HEK293 (cell line): ENCODE measurements at regions not wholly inside any gene's neighbourhood (a gene's known extent, or its start where the extent isn't known, plus 50 kb on each side); places are given as distances from the start of the nearest gene placed in this dataset.

Source experiments
- CTCF ChIA-PET: fragments of 350-600 bp; formaldehyde crosslinking; extraction: SDS; loops from one replicate; lab custom pipeline; 2021; ENCODE audit warnings: antibody characterized with exemption; lab: Yijun Ruan, JAX
- POLR2A ChIA-PET: fragments of 300-600 bp; formaldehyde crosslinking; extraction: SDS; loops from one replicate; lab custom pipeline; 2020; ENCODE audit warnings: antibody characterized with exemption, inconsistent platforms; lab: Yijun Ruan, JAX
- H3K27ac ChIP-seq: fragments of 200-500 bp; sonication (Bioruptor generic); 2 replicates; pipeline ENCODE4 v1.5.1; 2014; ENCODE audit warnings: low read depth, low read length, control low read depth, inconsistent platforms; ENCODE audit errors: extremely low read depth
- H3K36me3 ChIP-seq, 2 experiments: fragments of 200-500 bp in 1 of 2; sonication (Bioruptor generic) in 1 of 2; 1 replicate in 1 of 2; 2 replicates in 1 of 2; pipeline ENCODE4 v1.5.1; 2014 to 2017; ENCODE audit warnings: inconsistent platforms in 2 of 2, low read length in 2 of 2; ENCODE audit not compliant: control insufficient read depth in 2 of 2, insufficient read depth in 1 of 2
- H3K4me1 ChIP-seq: fragments of 200-500 bp; sonication (Bioruptor generic); 2 replicates; pipeline ENCODE4 v1.5.1; 2014; ENCODE audit warnings: mild to moderate bottlenecking, low read length, inconsistent platforms; ENCODE audit not compliant: control insufficient read depth, insufficient read depth
- H3K4me3 ChIP-seq: 2 replicates; pipeline ENCODE4 v1.5.1; 2011; ENCODE audit warnings: low read depth, mild to moderate bottlenecking, control low read depth, low read length, moderate library complexity
- H3K9me3 ChIP-seq: fragments of 200-500 bp; sonication (Bioruptor generic); 2 replicates; pipeline ENCODE4 v1.5.1; 2014; ENCODE audit warnings: low read depth, low read length, inconsistent platforms; ENCODE audit not compliant: control insufficient read depth, insufficient read depth
- BCL11B ChIP-seq: fragments of 450-650 bp; formaldehyde crosslinking; IDR thresholded peaks from 2 replicates; pipeline ENCODE4 v1.5.1; 2016; ENCODE audit warnings: low read depth, missing biosample characterization, missing genetic modification characterization
- GFI1B ChIP-seq: fragments of 450-650 bp; formaldehyde crosslinking; IDR thresholded peaks from 2 replicates; pipeline ENCODE4 v1.5.1; 2016; ENCODE audit warnings: missing biosample characterization, missing genetic modification characterization
- GLIS1 ChIP-seq: fragments of 450-650 bp; formaldehyde crosslinking; IDR thresholded peaks from 2 replicates; pipeline ENCODE4 v1.5.1; 2016; ENCODE audit warnings: missing biosample characterization, missing genetic modification characterization
- KLF10 ChIP-seq: fragments of 450-650 bp; IDR thresholded peaks from 2 replicates; pipeline ENCODE4 v1.5.1; 2018; ENCODE audit warnings: missing biosample characterization, mild to moderate bottlenecking, missing genetic modification characterization
- MYNN ChIP-seq: fragments of 450-650 bp; formaldehyde crosslinking; IDR thresholded peaks from 2 replicates; pipeline ENCODE4 v1.5.1; 2016; ENCODE audit warnings: missing biosample characterization, missing genetic modification characterization, borderline replicate concordance
- SP7 ChIP-seq: fragments of 450-650 bp; formaldehyde crosslinking; IDR thresholded peaks from 2 replicates; pipeline ENCODE4 v1.5.1; 2016; ENCODE audit warnings: missing biosample characterization, missing genetic modification characterization
- TRIM28 ChIP-seq: IDR thresholded peaks from 2 replicates; pipeline ENCODE4 v1.6.1; 2011; ENCODE audit warnings: low read length, control low read depth, borderline replicate concordance
- ZBTB21 ChIP-seq: fragments of 450-650 bp; formaldehyde crosslinking; IDR thresholded peaks from 2 replicates; pipeline ENCODE4 v1.5.1; 2017; ENCODE audit warnings: missing biosample characterization, missing genetic modification characterization
- ZNF114 ChIP-seq: fragments of 450-650 bp; formaldehyde crosslinking; IDR thresholded peaks from 2 replicates; pipeline ENCODE4 v1.5.0; 2017; ENCODE audit warnings: missing biosample characterization, missing genetic modification characterization
- ZNF16 ChIP-seq: fragments of 450-650 bp; formaldehyde crosslinking; IDR thresholded peaks from 2 replicates; pipeline ENCODE4 v1.5.1; 2016; ENCODE audit warnings: low read depth, missing biosample characterization, missing genetic modification characterization
- ZNF174 ChIP-seq: fragments of 450-650 bp; formaldehyde crosslinking; IDR thresholded peaks from 2 replicates; pipeline ENCODE4 v1.5.0; 2017; ENCODE audit warnings: missing biosample characterization, mild to moderate bottlenecking, missing genetic modification characterization
- ZNF202 ChIP-seq: fragments of 450-650 bp; formaldehyde crosslinking; IDR thresholded peaks from 2 replicates; pipeline ENCODE4 v1.5.1; 2016; ENCODE audit warnings: missing biosample characterization, missing genetic modification characterization, borderline replicate concordance
- ZNF23 ChIP-seq: fragments of 450-650 bp; formaldehyde crosslinking; IDR thresholded peaks from 2 replicates; pipeline ENCODE4 v1.5.1; 2016; ENCODE audit warnings: missing biosample characterization, missing genetic modification characterization, borderline replicate concordance
- ZNF324 ChIP-seq: fragments of 450-650 bp; formaldehyde crosslinking; IDR thresholded peaks from 2 replicates; pipeline ENCODE4 v1.5.1; 2016; ENCODE audit warnings: missing biosample characterization, missing genetic modification characterization
- ZNF354C ChIP-seq: fragments of 450-650 bp; formaldehyde crosslinking; IDR thresholded peaks from 2 replicates; pipeline ENCODE4 v1.5.1; 2016; ENCODE audit warnings: missing biosample characterization, missing genetic modification characterization, low read depth, borderline replicate concordance
- ZNF366 ChIP-seq: fragments of 450-650 bp; formaldehyde crosslinking; conservative IDR thresholded peaks from 2 replicates; pipeline ENCODE4 v1.5.1; 2016; ENCODE audit warnings: missing biosample characterization, missing genetic modification characterization
- ZNF521 ChIP-seq: fragments of 450-650 bp; formaldehyde crosslinking; IDR thresholded peaks from 2 replicates; pipeline ENCODE4 v1.5.1; 2017; ENCODE audit warnings: missing biosample characterization, mild to moderate bottlenecking, missing genetic modification characterization
- ZNF529 ChIP-seq: fragments of 450-650 bp; formaldehyde crosslinking; IDR thresholded peaks from 2 replicates; pipeline ENCODE4 v1.5.1; 2017; ENCODE audit warnings: missing genetic modification characterization, missing biosample characterization; ENCODE audit not compliant: insufficient replicate concordance
- ZNF558 ChIP-seq: fragments of 450-650 bp; formaldehyde crosslinking; IDR thresholded peaks from 2 replicates; pipeline ENCODE4 v1.5.1; 2016; ENCODE audit warnings: missing biosample characterization, missing genetic modification characterization
- ZNF701 ChIP-seq: fragments of 450-650 bp; formaldehyde crosslinking; IDR thresholded peaks from 2 replicates; pipeline ENCODE4 v1.5.1; 2016; ENCODE audit warnings: missing biosample characterization, missing genetic modification characterization
- ZNF785 ChIP-seq: fragments of 450-650 bp; formaldehyde crosslinking; IDR thresholded peaks from 2 replicates; pipeline ENCODE4 v1.5.1; 2016; ENCODE audit warnings: missing biosample characterization, missing genetic modification characterization
- ZNF792 ChIP-seq: fragments of 450-650 bp; formaldehyde crosslinking; IDR thresholded peaks from 2 replicates; pipeline ENCODE4 v1.5.1; 2016; ENCODE audit warnings: missing biosample characterization, missing genetic modification characterization
- ZNF843 ChIP-seq: fragments of 450-650 bp; formaldehyde crosslinking; IDR thresholded peaks from 2 replicates; pipeline ENCODE4 v1.5.1; 2016; ENCODE audit warnings: missing biosample characterization, missing genetic modification characterization
- TF ChIP-seq, protein P1 (sequence below): fragments of 450-650 bp; formaldehyde crosslinking; IDR thresholded peaks from 2 replicates; pipeline ENCODE4 v1.5.1; 2017; ENCODE audit warnings: missing biosample characterization, missing genetic modification characterization
- TF ChIP-seq, protein P2 (sequence below): fragments of 450-650 bp; formaldehyde crosslinking; IDR thresholded peaks from 2 replicates; pipeline ENCODE4 v1.5.1; 2016; ENCODE audit warnings: missing biosample characterization, missing genetic modification characterization

DNA sequence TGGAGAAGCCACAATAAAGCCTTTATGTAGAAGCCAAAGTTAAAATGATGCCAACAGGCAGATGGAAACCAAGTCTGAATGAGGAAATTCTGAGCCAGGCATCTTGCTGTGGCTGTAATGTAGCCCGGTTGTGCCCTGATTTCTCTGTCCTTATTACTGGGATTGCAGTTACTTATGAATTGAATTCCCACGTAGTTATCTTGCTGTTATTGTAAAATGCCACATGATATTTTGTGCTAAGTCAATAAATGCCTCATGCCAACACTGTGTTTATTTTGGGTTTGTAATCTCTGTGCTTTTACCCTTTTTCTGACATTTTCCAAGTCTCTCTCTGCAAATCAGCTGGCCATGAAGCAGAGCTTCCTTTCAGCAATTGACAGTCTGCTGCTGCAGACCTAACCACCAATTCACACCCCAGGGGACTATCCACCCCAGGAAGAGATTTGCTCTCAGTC lies 486.1 kb upstream of the GOLIM4 start (continued):
- TF ChIP-seq KLF10 (tag by site-specific recombination) = no peak
- TF ChIP-seq ZNF202 = no peak
- TF ChIP-seq ZNF354C (tag by site-specific recombination) = no peak
- TF ChIP-seq GFI1B (tag by site-specific recombination) = no peak

GRCh38 chr3:168579010-168579409 lies 483.3 kb upstream of the GOLIM4 start:
- POLR2A ChIA-PET = no interaction called here
- Histone ChIP-seq H3K27ac (no peak overlapping the region), H3K36me3 (no peaks in the 10 kb centered on the region), H3K9me3 (no peaks in the 10 kb centered on the region), H3K4me1 (no peaks in the 10 kb centered on the region), H3K4me3 (no peak overlapping the region)
- CTCF ChIA-PET = no interaction called here
- TF ChIP-seq ZNF785 (tag by site-specific recombination) = no peak
- no peak for TF ChIP-seq ZNF23
- no peak for TF ChIP-seq ZNF16 (tag by site-specific recombination)
- no peak for TF ChIP-seq ZNF366 (tag by site-specific recombination)
- no peak for TF ChIP-seq ZNF792 (tag by site-specific recombination)
- no peak for TF ChIP-seq ZNF843 (tag by site-specific recombination)
- no peak for TF ChIP-seq ZNF114 (tag by site-specific recombination)
- TF ChIP-seq, all 188 proteins: peak for 0

- ChIA-PET CTCF (interaction anchor here (0.6 to 1.0 kb wide), 2 partner anchors 11 to 51 kb away, joined by 3 read pairs; no protein-coding TSS in a partner anchor), POLR2A (no interaction called here)
- TF ChIP-seq ZNF324 (tag by site-specific recombination) = no peak
- no peak for TF ChIP-seq ZNF521 (tag by site-specific recombination)
- TF ChIP-seq, protein P1, sequence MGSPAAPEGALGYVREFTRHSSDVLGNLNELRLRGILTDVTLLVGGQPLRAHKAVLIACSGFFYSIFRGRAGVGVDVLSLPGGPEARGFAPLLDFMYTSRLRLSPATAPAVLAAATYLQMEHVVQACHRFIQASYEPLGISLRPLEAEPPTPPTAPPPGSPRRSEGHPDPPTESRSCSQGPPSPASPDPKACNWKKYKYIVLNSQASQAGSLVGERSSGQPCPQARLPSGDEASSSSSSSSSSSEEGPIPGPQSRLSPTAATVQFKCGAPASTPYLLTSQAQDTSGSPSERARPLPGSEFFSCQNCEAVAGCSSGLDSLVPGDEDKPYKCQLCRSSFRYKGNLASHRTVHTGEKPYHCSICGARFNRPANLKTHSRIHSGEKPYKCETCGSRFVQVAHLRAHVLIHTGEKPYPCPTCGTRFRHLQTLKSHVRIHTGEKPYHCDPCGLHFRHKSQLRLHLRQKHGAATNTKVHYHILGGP (tag by site-specific recombination) = no peak
- no peak for TF ChIP-seq GLIS1 (tag by site-specific recombination)
- no peak for TF ChIP-seq ZBTB21 (tag by site-specific recombination)
- no peak for TF ChIP-seq SP7 (tag by site-specific recombination)
- no peak for TF ChIP-seq ZNF529 (tag by site-specific recombination)
- no peak for TF ChIP-seq MYNN (tag by site-specific recombination)
- TF ChIP-seq BCL11B (tag by site-specific recombination) = no peak
- TF ChIP-seq ZNF558 (tag by site-specific recombination) = no peak
- no peak for TF ChIP-seq ZNF174 (tag by site-specific recombination)
- TF ChIP-seq TRIM28 = no peak
- TF ChIP-seq ZNF202 = no peak
- TF ChIP-seq, protein P2, sequence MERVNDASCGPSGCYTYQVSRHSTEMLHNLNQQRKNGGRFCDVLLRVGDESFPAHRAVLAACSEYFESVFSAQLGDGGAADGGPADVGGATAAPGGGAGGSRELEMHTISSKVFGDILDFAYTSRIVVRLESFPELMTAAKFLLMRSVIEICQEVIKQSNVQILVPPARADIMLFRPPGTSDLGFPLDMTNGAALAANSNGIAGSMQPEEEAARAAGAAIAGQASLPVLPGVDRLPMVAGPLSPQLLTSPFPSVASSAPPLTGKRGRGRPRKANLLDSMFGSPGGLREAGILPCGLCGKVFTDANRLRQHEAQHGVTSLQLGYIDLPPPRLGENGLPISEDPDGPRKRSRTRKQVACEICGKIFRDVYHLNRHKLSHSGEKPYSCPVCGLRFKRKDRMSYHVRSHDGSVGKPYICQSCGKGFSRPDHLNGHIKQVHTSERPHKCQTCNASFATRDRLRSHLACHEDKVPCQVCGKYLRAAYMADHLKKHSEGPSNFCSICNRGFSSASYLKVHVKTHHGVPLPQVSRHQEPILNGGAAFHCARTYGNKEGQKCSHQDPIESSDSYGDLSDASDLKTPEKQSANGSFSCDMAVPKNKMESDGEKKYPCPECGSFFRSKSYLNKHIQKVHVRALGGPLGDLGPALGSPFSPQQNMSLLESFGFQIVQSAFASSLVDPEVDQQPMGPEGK (tag by site-specific recombination) = no peak
- TF ChIP-seq ZNF701 (tag by site-specific recombination) = no peak
- no peaks in the 10 kb centered on the region for H3K4me1 ChIP-seq
- no peaks in the 10 kb centered on the region for H3K36me3 ChIP-seq
- no peak overlapping the region for H3K4me3 ChIP-seq
- H3K9me3 ChIP-seq = no peaks in the 10 kb centered on the region
- H3K27ac ChIP-seq = no peak overlapping the region
Measured at GRCh38 chr3:168575750-168576149, 480.0 kb upstream of the GOLIM4 start.
